HEK293 (cell line): ENCODE measurements at regions not wholly inside any gene's neighbourhood (a gene's known extent, or its start where the extent isn't known, plus 50 kb on each side); places are given as distances from the start of the nearest gene placed in this dataset.

Experiments
- CTCF ChIA-PET: fragments of 350-600 bp; formaldehyde crosslinking; extraction: SDS; loops from one replicate; lab custom pipeline; 2021; ENCODE audit warnings: antibody characterized with exemption; lab: Yijun Ruan, JAX
- POLR2A ChIA-PET: fragments of 300-600 bp; formaldehyde crosslinking; extraction: SDS; loops from one replicate; lab custom pipeline; 2020; ENCODE audit warnings: antibody characterized with exemption, inconsistent platforms; lab: Yijun Ruan, JAX
- H3K27ac ChIP-seq: fragments of 200-500 bp; sonication (Bioruptor generic); 2 replicates; pipeline ENCODE4 v1.5.1; 2014; ENCODE audit warnings: low read depth, low read length, control low read depth, inconsistent platforms; ENCODE audit errors: extremely low read depth
- H3K36me3 ChIP-seq, 2 experiments: fragments of 200-500 bp in 1 of 2; sonication (Bioruptor generic) in 1 of 2; 1 replicate in 1 of 2; 2 replicates in 1 of 2; pipeline ENCODE4 v1.5.1; 2014 to 2017; ENCODE audit warnings: inconsistent platforms in 2 of 2, low read length in 2 of 2; ENCODE audit not compliant: control insufficient read depth in 2 of 2, insufficient read depth in 1 of 2
- H3K4me1 ChIP-seq: fragments of 200-500 bp; sonication (Bioruptor generic); 2 replicates; pipeline ENCODE4 v1.5.1; 2014; ENCODE audit warnings: mild to moderate bottlenecking, low read length, inconsistent platforms; ENCODE audit not compliant: control insufficient read depth, insufficient read depth
- H3K4me3 ChIP-seq: 2 replicates; pipeline ENCODE4 v1.5.1; 2011; ENCODE audit warnings: low read depth, mild to moderate bottlenecking, control low read depth, low read length, moderate library complexity
- H3K9me3 ChIP-seq: fragments of 200-500 bp; sonication (Bioruptor generic); 2 replicates; pipeline ENCODE4 v1.5.1; 2014; ENCODE audit warnings: low read depth, low read length, inconsistent platforms; ENCODE audit not compliant: control insufficient read depth, insufficient read depth
- BCL11B ChIP-seq: fragments of 450-650 bp; formaldehyde crosslinking; IDR thresholded peaks from 2 replicates; pipeline ENCODE4 v1.5.1; 2016; ENCODE audit warnings: low read depth, missing biosample characterization, missing genetic modification characterization
- GLIS2 ChIP-seq: fragments of 450-650 bp; formaldehyde crosslinking; IDR thresholded peaks from 2 replicates; pipeline ENCODE4 v1.5.1; 2016; ENCODE audit warnings: missing biosample characterization, missing genetic modification characterization
- KLF16 ChIP-seq: fragments of 450-650 bp; formaldehyde crosslinking; IDR thresholded peaks from 2 replicates; pipeline ENCODE4 v1.5.1; 2017; ENCODE audit warnings: missing biosample characterization, missing genetic modification characterization
- MZF1 ChIP-seq: fragments of 450-650 bp; formaldehyde crosslinking; IDR thresholded peaks from 2 replicates; pipeline ENCODE4 v1.5.1; 2017; ENCODE audit warnings: missing biosample characterization, missing genetic modification characterization, borderline replicate concordance
- OSR2 ChIP-seq: fragments of 450-650 bp; formaldehyde crosslinking; IDR thresholded peaks from 2 replicates; pipeline ENCODE4 v1.5.1; 2016; ENCODE audit warnings: missing biosample characterization, missing genetic modification characterization
- PATZ1 ChIP-seq: fragments of 450-650 bp; formaldehyde crosslinking; IDR thresholded peaks from 2 replicates; pipeline ENCODE4 v1.5.1; 2016; ENCODE audit warnings: missing biosample characterization, missing genetic modification characterization
- PBX3 ChIP-seq: sonication (generic); formaldehyde crosslinking; IDR thresholded peaks from 2 replicates; pipeline ENCODE4 v1.8.1; 2022; ENCODE audit warnings: mild to moderate bottlenecking, moderate library complexity, missing genetic modification reagents
- REPIN1 ChIP-seq: fragments of 450-650 bp; formaldehyde crosslinking; IDR thresholded peaks from 2 replicates; pipeline ENCODE4 v1.5.1; 2017; ENCODE audit warnings: missing biosample characterization, missing genetic modification characterization, low read depth
- SETDB1 ChIP-seq: IDR thresholded peaks from one replicate; pipeline ENCODE4 v1.6.1; 2017; ENCODE audit warnings: mild to moderate bottlenecking, low read length, moderate library complexity, mixed read lengths; ENCODE audit not compliant: insufficient read length
- YY2 ChIP-seq: fragments of 450-650 bp; formaldehyde crosslinking; IDR thresholded peaks from 2 replicates; pipeline ENCODE4 v1.5.1; 2016; ENCODE audit warnings: missing biosample characterization, missing genetic modification characterization
- ZBTB1 ChIP-seq: fragments of 450-650 bp; formaldehyde crosslinking; IDR thresholded peaks from 2 replicates; pipeline ENCODE4 v1.5.1; 2016; ENCODE audit warnings: missing biosample characterization, missing genetic modification characterization
- ZBTB7A ChIP-seq: fragments of 450-650 bp; formaldehyde crosslinking; IDR thresholded peaks from 2 replicates; pipeline ENCODE4 v1.5.1; 2016; ENCODE audit warnings: low read depth, missing biosample characterization, missing genetic modification characterization
- ZNF112 ChIP-seq: fragments of 450-650 bp; formaldehyde crosslinking; IDR thresholded peaks from 2 replicates; pipeline ENCODE4 v1.5.0; 2017; ENCODE audit warnings: missing biosample characterization, missing genetic modification characterization
- ZNF184 ChIP-seq: fragments of 450-650 bp; IDR thresholded peaks from 2 replicates; pipeline ENCODE4 v1.5.1; 2018; ENCODE audit warnings: missing biosample characterization, mild to moderate bottlenecking, missing genetic modification characterization
- ZNF23 ChIP-seq: fragments of 450-650 bp; formaldehyde crosslinking; IDR thresholded peaks from 2 replicates; pipeline ENCODE4 v1.5.1; 2016; ENCODE audit warnings: missing biosample characterization, missing genetic modification characterization, borderline replicate concordance
- ZNF24 ChIP-seq: fragments of 450-650 bp; formaldehyde crosslinking; IDR thresholded peaks from 2 replicates; pipeline ENCODE4 v1.5.1; 2016; ENCODE audit warnings: missing biosample characterization, missing genetic modification characterization
- ZNF280C ChIP-seq: fragments of 450-650 bp; formaldehyde crosslinking; IDR thresholded peaks from 2 replicates; pipeline ENCODE4 v1.5.1; 2016; ENCODE audit warnings: missing biosample characterization, missing genetic modification characterization
- ZNF292 ChIP-seq: fragments of 450-650 bp; formaldehyde crosslinking; IDR thresholded peaks from 2 replicates; pipeline ENCODE4 v1.5.1; 2016; ENCODE audit warnings: low read depth, missing biosample characterization, missing genetic modification characterization, borderline replicate concordance
- ZNF404 ChIP-seq: fragments of 450-650 bp; formaldehyde crosslinking; IDR thresholded peaks from 2 replicates; pipeline ENCODE4 v1.5.1; 2017; ENCODE audit warnings: missing biosample characterization, missing genetic modification characterization
- ZNF596 ChIP-seq: fragments of 450-650 bp; IDR thresholded peaks from 2 replicates; pipeline ENCODE4 v1.5.0; 2018; ENCODE audit warnings: missing biosample characterization, mild to moderate bottlenecking, missing genetic modification characterization, moderate library complexity
- ZNF626 ChIP-seq: fragments of 450-650 bp; sonication (Bioruptor Pico); formaldehyde crosslinking; IDR thresholded peaks from 2 replicates; pipeline ENCODE4 v1.5.1; 2018; ENCODE audit warnings: missing biosample characterization, missing genetic modification characterization, inconsistent platforms
- ZNF660 ChIP-seq: fragments of 450-650 bp; IDR thresholded peaks from 2 replicates; pipeline ENCODE4 v1.5.1; 2018; ENCODE audit warnings: missing biosample characterization, mild to moderate bottlenecking, missing genetic modification characterization
- ZNF692 ChIP-seq: fragments of 450-650 bp; formaldehyde crosslinking; IDR thresholded peaks from 2 replicates; pipeline ENCODE4 v1.5.1; 2016; ENCODE audit warnings: missing biosample characterization, missing genetic modification characterization
- ZNF76 ChIP-seq: fragments of 450-650 bp; formaldehyde crosslinking; IDR thresholded peaks from 2 replicates; pipeline ENCODE4; 2016; ENCODE audit warnings: low read depth, missing biosample characterization, missing genetic modification characterization, borderline replicate concordance
- ZNF785 ChIP-seq: fragments of 450-650 bp; formaldehyde crosslinking; IDR thresholded peaks from 2 replicates; pipeline ENCODE4 v1.5.1; 2016; ENCODE audit warnings: missing biosample characterization, missing genetic modification characterization
- TF ChIP-seq, protein P1 (sequence below): fragments of 450-650 bp; formaldehyde crosslinking; IDR thresholded peaks from 2 replicates; pipeline ENCODE4; 2016; ENCODE audit warnings: missing biosample characterization, missing genetic modification characterization
- TF ChIP-seq, protein P2 (sequence below): fragments of 450-650 bp; formaldehyde crosslinking; IDR thresholded peaks from 2 replicates; pipeline ENCODE4 v1.5.1; 2016; ENCODE audit warnings: missing biosample characterization, missing genetic modification characterization

GRCh38 chr11:25408146-25408545, 911.3 kb downstream of the LUZP2 start (continued):
- TF ChIP-seq ZNF280C (tag by site-specific recombination) (no peak), ZNF23 (tag by site-specific recombination) (no peak), ZBTB1 (no peak), ZBTB7A (tag by site-specific recombination) (no peak), ZNF76 (no peak), ZNF112 (tag by site-specific recombination) (no peak), ZNF184 (tag by site-specific recombination) (no peak), ZNF785 (tag by site-specific recombination) (no peak), KLF16 (tag by site-specific recombination) (no peak)
- TF ChIP-seq, protein P1, sequence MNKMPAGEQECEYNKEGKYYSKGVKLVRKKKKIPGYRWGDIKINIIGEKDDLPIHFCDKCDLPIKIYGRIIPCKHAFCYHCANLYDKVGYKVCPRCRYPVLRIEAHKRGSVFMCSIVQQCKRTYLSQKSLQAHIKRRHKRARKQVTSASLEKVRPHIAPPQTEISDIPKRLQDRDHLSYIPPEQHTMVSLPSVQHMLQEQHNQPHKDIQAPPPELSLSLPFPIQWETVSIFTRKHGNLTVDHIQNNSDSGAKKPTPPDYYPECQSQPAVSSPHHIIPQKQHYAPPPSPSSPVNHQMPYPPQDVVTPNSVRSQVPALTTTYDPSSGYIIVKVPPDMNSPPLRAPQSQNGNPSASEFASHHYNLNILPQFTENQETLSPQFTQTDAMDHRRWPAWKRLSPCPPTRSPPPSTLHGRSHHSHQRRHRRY (tag by site-specific recombination): no peak
- TF ChIP-seq, protein P2, sequence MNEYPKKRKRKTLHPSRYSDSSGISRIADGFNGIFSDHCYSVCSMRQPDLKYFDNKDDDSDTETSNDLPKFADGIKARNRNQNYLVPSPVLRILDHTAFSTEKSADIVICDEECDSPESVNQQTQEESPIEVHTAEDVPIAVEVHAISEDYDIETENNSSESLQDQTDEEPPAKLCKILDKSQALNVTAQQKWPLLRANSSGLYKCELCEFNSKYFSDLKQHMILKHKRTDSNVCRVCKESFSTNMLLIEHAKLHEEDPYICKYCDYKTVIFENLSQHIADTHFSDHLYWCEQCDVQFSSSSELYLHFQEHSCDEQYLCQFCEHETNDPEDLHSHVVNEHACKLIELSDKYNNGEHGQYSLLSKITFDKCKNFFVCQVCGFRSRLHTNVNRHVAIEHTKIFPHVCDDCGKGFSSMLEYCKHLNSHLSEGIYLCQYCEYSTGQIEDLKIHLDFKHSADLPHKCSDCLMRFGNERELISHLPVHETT (tag by site-specific recombination): no peak

DNA sequence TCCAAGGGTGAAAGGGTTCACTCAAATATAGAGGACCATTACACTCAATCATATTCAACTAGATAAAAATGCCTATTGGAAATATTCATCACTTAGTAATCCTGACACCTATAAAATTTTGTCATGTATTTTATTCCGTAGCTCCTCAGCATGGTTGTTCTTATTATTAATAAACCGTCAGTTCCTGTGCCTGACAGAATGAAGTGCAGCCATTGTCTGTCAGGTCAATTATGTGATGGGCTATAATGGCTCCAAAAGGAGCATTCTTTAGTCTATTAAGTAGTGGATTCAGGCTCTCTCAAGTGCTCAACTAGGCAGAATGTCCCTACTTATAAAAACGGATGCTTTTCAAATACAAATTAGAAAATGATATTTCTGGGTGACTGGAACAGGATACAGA, 916.1 kb upstream of the ANO3 start:
- Histone ChIP-seq H3K9me3 (no peaks in the 10 kb centered on the region), H3K36me3 (no peaks in the 10 kb centered on the region)
- CTCF ChIA-PET: interaction anchor here (0.6 kb wide), 1 partner anchor 30 kb away, joined by 3 read pairs; no protein-coding TSS in a partner anchor

More for the DNA sequence above, 916.1 kb upstream of the ANO3 start:
- no peak for TF ChIP-seq ZNF660 (tag by site-specific recombination)
- TF ChIP-seq BCL11B (tag by site-specific recombination): no peak
- no peak for TF ChIP-seq SETDB1
- no peak for TF ChIP-seq ZNF404
- no peak for TF ChIP-seq PBX3 (CRISPR knock-in tag)
- no peak for TF ChIP-seq OSR2
- TF ChIP-seq MZF1 (tag by site-specific recombination): no peak
- no peak for TF ChIP-seq ZNF24 (tag by site-specific recombination)
- TF ChIP-seq ZNF292: no peak
- TF ChIP-seq ZNF626: no peak
- no peak for TF ChIP-seq PATZ1
- TF ChIP-seq YY2 (tag by site-specific recombination): no peak
- TF ChIP-seq ZNF692 (tag by site-specific recombination): no peak
- TF ChIP-seq REPIN1 (tag by site-specific recombination): no peak
- TF ChIP-seq GLIS2 (tag by site-specific recombination): no peak
- TF ChIP-seq ZNF785 (tag by site-specific recombination): no peak
- TF ChIP-seq ZNF596 (tag by site-specific recombination): no peak
- TF ChIP-seq, all 188 proteins: peak for 0
- POLR2A ChIA-PET: no interaction called here
- Histone ChIP-seq H3K4me1 (no peaks in the 10 kb centered on the region), H3K4me3 (no peak overlapping the region), H3K27ac (no peak overlapping the region)
